GM18502 (cell line): ENCODE measurements at regions not wholly inside any gene's neighbourhood (a gene's known extent, or its start where the extent isn't known, plus 50 kb on each side); places are given as distances from the start of the nearest gene placed in this dataset.

ENCODE experiments used
- ATAC-seq: cut with Tn5 transposase; IDR thresholded peaks from one replicate; pipeline ENCODE4 v1.9.1; 2021; ENCODE audit warnings: mild to moderate bottlenecking; ENCODE audit not compliant: unreplicated experiment, poor library complexity

- no peak for ATAC-seq
Measured at GRCh38 chr4:11271263-11271662, 157.4 kb downstream of the HS3ST1 start.

GRCh38 chr4:11268149-11268548 lies 160.5 kb downstream of the HS3ST1 start:
- no peak for ATAC-seq

GRCh38 chr4:11264841-11265240 lies 163.9 kb downstream of the HS3ST1 start:
- no peak for ATAC-seq

GRCh38 chr4:11264346-11264745 lies 164.3 kb downstream of the HS3ST1 start:
- ATAC-seq: no peak

GRCh38 chr4:11263208-11263607 lies 165.5 kb downstream of the HS3ST1 start:
- no peak for ATAC-seq

- ATAC-seq: no peak
Measured at GRCh38 chr4:11261066-11261850, 167.4 kb downstream of the HS3ST1 start.

- ATAC-seq: no peak
Measured at GRCh38 chr4:11259837-11260236, 168.9 kb downstream of the HS3ST1 start.

- peak; percentile 57 for ATAC-seq
Measured at GRCh38 chr4:11252149-11252548, 176.5 kb downstream of the HS3ST1 start.

- ATAC-seq: no peak
Measured at GRCh38 chr4:11250510-11250909, 178.2 kb downstream of the HS3ST1 start.

- no peak for ATAC-seq
Measured at GRCh38 chr4:11232015-11232414, 196.7 kb downstream of the HS3ST1 start.

- ATAC-seq: no peak
Measured at GRCh38 chr4:11230866-11231265, 197.8 kb downstream of the HS3ST1 start.

- ATAC-seq: no peak
Measured at GRCh38 chr4:11228530-11228929, 200.2 kb downstream of the HS3ST1 start.

- no peak for ATAC-seq
Measured at GRCh38 chr4:11223311-11223710, 205.4 kb downstream of the HS3ST1 start.

GRCh38 chr4:11218692-11219091 lies 210.0 kb downstream of the HS3ST1 start:
- ATAC-seq: no peak

GRCh38 chr4:11216520-11216919 lies 212.2 kb downstream of the HS3ST1 start:
- no peak for ATAC-seq

- no peak for ATAC-seq
Measured at GRCh38 chr4:11214281-11214680, 214.4 kb downstream of the HS3ST1 start.

GRCh38 chr4:11209826-11210225 lies 218.9 kb downstream of the HS3ST1 start:
- no peak for ATAC-seq

GRCh38 chr4:11201256-11201655 lies 227.4 kb downstream of the HS3ST1 start:
- ATAC-seq: no peak

GRCh38 chr4:11198516-11199305 lies 230.0 kb downstream of the HS3ST1 start:
- ATAC-seq: no peak

- no peak for ATAC-seq
Measured at GRCh38 chr4:11197631-11198341, 230.9 kb downstream of the HS3ST1 start.

- ATAC-seq: no peak
Measured at GRCh38 chr4:11196927-11197522, 231.7 kb downstream of the HS3ST1 start.
